ENCODE measurements at regions not wholly inside any gene's neighbourhood (a gene's known extent, or its start where the extent isn't known, plus 50 kb on each side); places are given as distances from the start of the nearest gene placed in this dataset.

- H3K4me3 ChIP-seq (ENCODE audit: low read depth, low read length), result no peak overlapping the region
These were observed 323.7 kb upstream of the CDH11 start for GRCh38 chr16:65445313-65446260.

DNA sequence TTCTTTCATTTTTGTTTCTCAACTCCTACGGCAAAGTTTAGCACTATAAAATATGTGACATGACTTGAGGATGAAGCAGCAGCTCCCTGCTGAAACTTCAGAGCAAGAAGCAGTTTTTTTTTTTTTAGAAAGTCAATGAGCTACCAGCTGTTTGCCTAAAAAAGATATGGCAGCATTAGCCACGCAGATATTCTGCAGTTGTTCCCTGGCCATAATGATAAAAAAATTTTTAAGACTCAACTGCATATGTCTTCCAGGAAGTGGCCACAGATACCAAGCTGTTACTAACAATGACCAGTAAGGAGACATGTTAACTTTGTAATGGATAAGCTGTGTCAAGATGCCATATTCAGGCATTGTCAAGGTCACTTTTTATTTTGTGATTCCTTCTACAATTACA, 319.6 kb upstream of the CDH11 start:
- no peak overlapping the region for H3K4me3 ChIP-seq (ENCODE audit: low read depth, low read length)

DNA sequence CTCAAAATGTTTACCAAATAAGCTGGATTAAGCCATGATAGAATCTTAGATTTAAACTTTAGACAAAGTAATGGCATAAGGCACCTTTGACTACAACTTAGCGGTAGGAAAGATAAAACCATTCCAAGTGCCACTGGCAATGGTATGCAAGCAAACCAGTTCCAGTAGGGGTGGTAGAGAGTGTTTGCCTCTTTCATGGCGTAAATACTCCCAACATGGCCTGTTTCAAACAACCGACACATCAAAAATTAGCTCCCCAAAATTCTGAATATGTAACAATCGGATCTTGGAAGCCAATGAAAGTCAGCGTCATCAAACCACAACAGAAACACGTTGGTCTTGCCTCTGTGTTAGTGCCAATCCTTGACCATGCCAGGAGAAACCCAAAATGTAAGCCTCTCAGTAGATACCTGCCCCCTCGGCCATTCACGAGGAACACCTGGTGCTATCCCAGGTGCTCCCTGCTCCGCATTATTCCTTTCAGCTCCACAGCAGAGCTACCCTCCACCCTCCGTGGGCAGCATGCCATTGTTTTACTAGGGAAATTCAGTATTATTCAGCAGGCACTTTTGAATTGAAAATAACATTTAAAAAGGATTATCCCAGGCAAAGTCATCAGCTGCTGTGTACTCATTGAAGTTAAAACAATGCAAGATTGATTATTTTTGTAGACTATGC, 307.8 kb upstream of the CDH11 start:
- H3K4me3 ChIP-seq (ENCODE audit: low read depth, low read length), result no peak overlapping the region

- H3K4me3 ChIP-seq (ENCODE audit: low read depth, low read length), result no peak overlapping the region
These were observed 304.6 kb upstream of the CDH11 start for GRCh38 chr16:65426484-65426883.

GRCh38 chr16:65422934-65423333, 301.1 kb upstream of the CDH11 start:
- no peak overlapping the region for H3K4me3 ChIP-seq (ENCODE audit: low read depth, low read length)

GRCh38 chr16:65421596-65421995, 299.7 kb upstream of the CDH11 start:
- no peak overlapping the region for H3K4me3 ChIP-seq (ENCODE audit: low read depth, low read length)

GRCh38 chr16:65418435-65418834, 296.6 kb upstream of the CDH11 start:
- no peak overlapping the region for H3K4me3 ChIP-seq (ENCODE audit: low read depth, low read length)

- no peak overlapping the region for H3K4me3 ChIP-seq (ENCODE audit: low read depth, low read length)
These were observed 293.6 kb upstream of the CDH11 start for GRCh38 chr16:65415460-65415859.

- no peak overlapping the region for H3K4me3 ChIP-seq (ENCODE audit: low read depth, low read length)
These were observed 292.6 kb upstream of the CDH11 start for GRCh38 chr16:65414284-65414984.

DNA sequence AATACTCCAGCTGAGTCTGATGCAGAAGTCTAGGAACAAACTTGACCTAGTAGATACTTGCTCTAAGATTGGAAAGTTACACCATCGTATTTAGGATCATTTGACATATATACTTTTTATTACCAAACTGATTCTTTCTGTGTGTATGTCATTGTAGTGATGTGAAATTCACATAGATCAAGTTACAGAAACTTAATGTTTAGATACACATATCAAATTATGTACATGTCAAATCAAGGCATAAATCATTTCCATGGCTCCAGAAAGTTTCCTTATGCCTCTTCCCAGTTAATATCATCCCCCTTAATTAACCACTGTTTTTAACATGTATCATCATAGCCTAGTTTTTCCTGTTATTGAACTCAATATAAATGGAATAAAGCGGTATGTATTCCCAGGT, 292.0 kb upstream of the CDH11 start:
- no peak overlapping the region for H3K4me3 ChIP-seq (ENCODE audit: low read depth, low read length)

GRCh38 chr16:65410801-65411200, 288.9 kb upstream of the CDH11 start:
- no peak overlapping the region for H3K4me3 ChIP-seq (ENCODE audit: low read depth, low read length)

DNA sequence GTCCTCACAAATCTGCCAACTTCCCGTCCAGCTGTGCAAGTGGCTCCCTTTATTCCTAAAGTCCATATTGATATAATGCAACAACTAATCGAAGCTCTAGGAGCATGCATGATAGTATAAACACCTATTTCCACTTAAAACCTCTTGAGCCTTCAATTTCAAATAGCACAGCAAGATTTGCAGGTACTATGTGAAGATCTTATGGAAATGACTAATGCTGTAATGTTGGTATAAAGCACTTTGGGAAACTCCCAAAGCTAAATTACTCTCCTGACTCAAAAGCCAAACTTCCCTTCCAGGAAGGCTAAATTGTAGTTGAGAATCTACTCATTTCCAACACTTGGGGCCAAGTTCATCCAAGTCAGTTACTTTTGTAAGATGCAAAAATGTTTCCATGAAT, 287.6 kb upstream of the CDH11 start:
- H3K4me3 ChIP-seq (ENCODE audit: low read depth, low read length), result no peak overlapping the region

- no peak overlapping the region for H3K4me3 ChIP-seq (ENCODE audit: low read depth, low read length)
These were observed 285.1 kb upstream of the CDH11 start for GRCh38 chr16:65406933-65407332.

- H3K4me3 ChIP-seq (ENCODE audit: low read depth, low read length), result no peak overlapping the region
These were observed 284.3 kb upstream of the CDH11 start for GRCh38 chr16:65406116-65406515.

GRCh38 chr16:65394281-65394680, 272.4 kb upstream of the CDH11 start:
- H3K4me3 ChIP-seq (ENCODE audit: low read depth, low read length), result no peak overlapping the region

DNA sequence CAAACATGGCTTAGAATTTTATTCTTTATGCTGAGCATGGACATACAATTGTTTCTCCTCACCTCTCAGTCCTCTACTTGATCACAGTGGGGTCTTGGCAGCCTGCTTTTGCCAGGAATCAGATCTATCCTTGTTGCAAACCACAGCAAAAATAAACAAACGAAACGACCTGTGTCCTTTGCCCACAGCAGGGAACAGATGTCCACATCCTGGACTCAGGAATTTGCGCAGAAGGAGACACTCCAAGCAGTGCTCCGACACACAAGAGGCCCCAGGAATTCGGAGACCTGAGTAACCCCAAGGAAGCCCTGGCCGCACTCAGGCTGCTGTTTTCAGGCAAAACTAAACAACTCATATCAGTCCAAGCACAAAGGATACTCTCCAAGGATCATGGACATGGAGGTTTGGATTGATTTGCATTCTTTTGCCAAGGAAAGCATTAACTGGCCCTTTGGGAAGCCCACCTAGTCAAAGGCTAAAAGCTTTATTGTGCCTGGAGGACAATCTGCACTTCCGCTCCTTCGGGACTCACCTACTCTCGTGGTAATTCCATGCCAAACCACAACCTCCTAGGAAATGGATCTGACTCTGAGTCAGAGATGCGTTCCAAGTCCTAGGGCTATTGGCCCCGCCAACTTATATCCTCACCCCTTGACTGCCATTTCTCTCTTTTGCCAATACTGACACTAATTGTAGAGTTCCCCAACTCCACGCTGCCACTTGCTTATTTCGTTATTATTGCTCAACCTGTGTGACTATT, 271.1 kb upstream of the CDH11 start:
- no peak overlapping the region for H3K4me3 ChIP-seq (ENCODE audit: low read depth, low read length)

- H3K4me3 ChIP-seq (ENCODE audit: low read depth, low read length), result no peak overlapping the region
These were observed 266.7 kb upstream of the CDH11 start for GRCh38 chr16:65388592-65388991.

DNA sequence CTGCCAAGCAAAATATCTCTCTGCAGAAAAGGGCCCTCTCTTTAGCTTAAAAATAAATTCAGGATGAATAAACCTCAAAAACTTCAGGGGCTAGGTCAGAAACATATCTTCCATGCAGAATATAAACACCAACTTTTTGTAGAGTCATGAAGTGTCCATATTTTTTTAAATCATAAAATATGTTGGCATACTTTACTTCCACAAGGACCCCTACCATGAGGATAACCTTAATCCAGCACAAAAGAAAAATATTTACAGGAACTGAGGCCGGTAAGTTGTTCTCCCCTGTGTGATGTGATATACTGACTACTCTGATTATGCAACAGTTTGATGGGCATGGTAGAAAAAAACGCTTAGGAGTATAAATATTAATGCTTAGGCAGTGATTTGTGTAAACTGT, 264.8 kb upstream of the CDH11 start:
- no peak overlapping the region for H3K4me3 ChIP-seq (ENCODE audit: low read depth, low read length)

DNA sequence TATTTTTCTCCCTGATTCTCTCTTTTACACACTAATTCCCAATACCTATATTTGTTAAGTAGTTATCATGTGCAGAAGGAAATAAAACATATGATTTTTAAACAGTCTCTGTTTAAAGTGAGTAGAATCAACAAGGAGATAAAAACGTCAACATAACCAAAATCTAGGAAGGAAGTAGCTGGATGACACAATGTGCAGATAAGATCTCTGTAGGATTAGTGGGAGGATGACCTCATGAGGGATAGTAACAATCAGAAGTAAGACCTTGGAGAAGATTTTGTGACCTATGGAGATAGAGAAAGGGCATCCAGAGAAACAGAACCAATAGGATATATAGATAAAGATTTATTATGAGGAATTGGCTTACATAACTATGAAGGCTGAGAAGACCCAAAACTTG, 262.6 kb upstream of the CDH11 start:
- H3K4me3 ChIP-seq (ENCODE audit: low read depth, low read length), result no peak overlapping the region

DNA sequence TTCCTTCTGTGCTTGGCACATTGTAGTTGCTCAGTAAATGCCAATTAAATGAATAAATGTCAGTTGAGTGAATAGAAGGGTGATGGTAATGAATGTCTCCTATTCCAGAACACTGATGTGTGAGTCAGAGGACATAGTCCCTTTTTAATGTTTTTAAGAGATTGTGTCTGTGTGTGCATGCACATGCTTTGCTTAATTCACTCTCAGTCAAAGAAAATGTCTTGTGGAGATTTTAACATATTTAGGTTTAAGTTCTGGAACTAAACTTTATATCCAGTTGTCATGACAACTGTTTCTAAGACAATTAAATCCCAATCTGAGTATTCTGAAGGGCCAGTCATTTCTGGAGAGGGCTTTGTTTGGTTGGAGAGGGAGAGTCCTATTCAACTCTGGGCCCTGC, 255.3 kb upstream of the CDH11 start:
- no peak overlapping the region for H3K4me3 ChIP-seq (ENCODE audit: low read depth, low read length)

GRCh38 chr16:65376601-65377000, 254.7 kb upstream of the CDH11 start:
- H3K4me3 ChIP-seq (ENCODE audit: low read depth, low read length), result no peak overlapping the region
